BJ (cell line): ENCODE measurements at regions not wholly inside any gene's neighbourhood (a gene's known extent, or its start where the extent isn't known, plus 50 kb on each side); places are given as distances from the start of the nearest gene placed in this dataset.

Source experiments
- CTCF ChIA-PET: fragments of 350-600 bp; formaldehyde crosslinking; extraction: SDS; loops from one replicate; lab custom pipeline; 2021; ENCODE audit warnings: antibody characterized with exemption, inconsistent platforms; lab: Yijun Ruan, JAX
- POLR2A ChIA-PET: fragments of 300-600 bp; sonication (Branson Sonifier 250); formaldehyde crosslinking; extraction: SDS; loops from one replicate; lab custom pipeline; 2021; ENCODE audit warnings: antibody characterized with exemption; lab: Charles Lee
- DNase-seq: peaks from one replicate; pipeline ENCODE4 v3.0.0-alpha.2; 2011; ENCODE audit warnings: low read depth
- H3K27me3 ChIP-seq: 2 replicates; pipeline ENCODE4 v1.6.0; 2011; ENCODE audit warnings: low read length; ENCODE audit not compliant: control insufficient read depth, insufficient read depth
- H3K36me3 ChIP-seq: 2 replicates; pipeline ENCODE4 v1.5.1; 2011; ENCODE audit warnings: low read length; ENCODE audit not compliant: control insufficient read depth, insufficient read depth
- H3K4me3 ChIP-seq: 2 replicates; pipeline ENCODE4 v1.5.1; 2011; ENCODE audit warnings: low read depth, mild to moderate bottlenecking, control low read depth, low read length
- CTCF ChIP-seq: IDR thresholded peaks from 2 replicates; pipeline ENCODE4 v1.5.1; 2011; ENCODE audit warnings: low read depth, mild to moderate bottlenecking, control low read depth, inconsistent platforms, low read length, moderate library complexity; ENCODE audit not compliant: insufficient read depth

- no peak overlapping the region for H3K4me3 ChIP-seq
- no peak for TF ChIP-seq CTCF
- ChIA-PET CTCF (no interaction called here), POLR2A (no interaction called here)
- H3K27me3 ChIP-seq: no peaks in the 10 kb centered on the region
- no peak for DNase-seq
- H3K36me3 ChIP-seq: no peaks in the 10 kb centered on the region
These were observed 440.2 kb downstream of the FUT8 start for GRCh38 chr14:65852689-65853088.

- Histone ChIP-seq H3K27me3 (no peaks in the 10 kb centered on the region), H3K4me3 (no peak overlapping the region), H3K36me3 (no peaks in the 10 kb centered on the region)
- no peak for TF ChIP-seq CTCF
- ChIA-PET CTCF (no interaction called here), POLR2A (no interaction called here)
- DNase-seq: no peak
These were observed 441.0 kb downstream of the FUT8 start for GRCh38 chr14:65853407-65853955.

GRCh38 chr14:65854215-65854614, 441.7 kb downstream of the FUT8 start:
- Histone ChIP-seq H3K4me3 (no peak overlapping the region), H3K36me3 (no peaks in the 10 kb centered on the region), H3K27me3 (no peaks in the 10 kb centered on the region)
- DNase-seq: no peak
- CTCF ChIA-PET: no interaction called here
- POLR2A ChIA-PET: no interaction called here
- TF ChIP-seq CTCF: no peak

- POLR2A ChIA-PET: no interaction called here
- TF ChIP-seq CTCF: no peak
- H3K36me3 ChIP-seq: no peaks in the 10 kb centered on the region
- no peaks in the 10 kb centered on the region for H3K27me3 ChIP-seq
- no peak overlapping the region for H3K4me3 ChIP-seq
- CTCF ChIA-PET: interaction anchor here (1.1 kb wide), 1 partner anchor 12 kb away, joined by 3 read pairs; no protein-coding TSS in a partner anchor
- no peak for DNase-seq
These were observed 448.6 kb downstream of the FUT8 start for GRCh38 chr14:65860956-65861611.

GRCh38 chr14:65864549-65864948, 452.0 kb downstream of the FUT8 start:
- Histone ChIP-seq H3K4me3 (no peak overlapping the region), H3K36me3 (no peaks in the 10 kb centered on the region), H3K27me3 (no peaks in the 10 kb centered on the region)
- TF ChIP-seq CTCF: no peak
- ChIA-PET POLR2A (no interaction called here), CTCF (interaction anchor here (0.8 to 1.3 kb wide), 2 partner anchors 19 to 40 kb away, joined by 3 to 4 read pairs; no protein-coding TSS in a partner anchor)
- no peak for DNase-seq
